ENCODE measurements at regions not wholly inside any gene's neighbourhood (a gene's known extent, or its start where the extent isn't known, plus 50 kb on each side); places are given as distances from the start of the nearest gene placed in this dataset.

DNA sequence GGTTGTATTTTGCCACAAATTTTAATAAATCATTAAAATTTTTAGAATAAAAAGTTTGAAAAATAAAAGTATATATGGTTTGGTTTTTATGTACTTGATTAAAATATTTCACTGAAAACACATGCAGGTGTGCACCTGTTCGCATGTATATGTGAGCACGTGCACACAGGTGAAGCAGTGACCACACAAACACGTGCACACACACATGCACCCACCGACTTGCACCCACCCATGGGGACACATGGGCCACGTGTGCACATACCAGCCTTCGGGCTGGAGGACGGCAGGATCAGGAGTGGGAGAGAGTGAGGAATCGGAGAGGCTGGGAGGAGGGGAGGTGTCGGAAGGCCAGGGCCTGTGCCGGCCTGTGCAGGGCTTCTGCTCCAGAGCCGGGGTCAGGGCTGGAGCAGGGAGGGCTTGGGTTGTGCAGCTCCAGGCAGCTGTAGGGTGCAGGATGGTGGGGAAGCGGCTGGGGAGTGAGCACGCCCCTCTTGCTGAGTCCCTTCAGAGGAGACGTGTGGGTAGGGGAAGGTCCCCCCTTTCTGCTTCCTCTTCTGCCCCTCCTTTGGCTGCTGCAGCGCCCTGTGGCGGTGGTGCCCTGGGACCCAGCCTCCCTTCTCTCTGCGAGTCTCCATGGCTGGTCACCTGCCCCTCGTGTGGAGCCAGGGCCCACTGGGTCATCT, 106.9 kb upstream of the HDAC4 start:
- H3K9ac ChIP-seq (ENCODE audit: low read length): no peak overlapping the region
- H3K4me3 ChIP-seq (ENCODE audit: low read length): no peak overlapping the region
- no peaks in the 10 kb centered on the region for H3K4me1 ChIP-seq (ENCODE audit: control insufficient read depth, insufficient read depth, low read length)
- H3K27me3 ChIP-seq (ENCODE audit: control insufficient read depth, insufficient read depth, low read length): no peaks in the 10 kb centered on the region
- no peaks in the 10 kb centered on the region for H3K9me3 ChIP-seq (ENCODE audit: control insufficient read depth, low read length)
- H3K36me3 ChIP-seq (ENCODE audit: control insufficient read depth, insufficient read depth, low read length): no peaks in the 10 kb centered on the region

DNA sequence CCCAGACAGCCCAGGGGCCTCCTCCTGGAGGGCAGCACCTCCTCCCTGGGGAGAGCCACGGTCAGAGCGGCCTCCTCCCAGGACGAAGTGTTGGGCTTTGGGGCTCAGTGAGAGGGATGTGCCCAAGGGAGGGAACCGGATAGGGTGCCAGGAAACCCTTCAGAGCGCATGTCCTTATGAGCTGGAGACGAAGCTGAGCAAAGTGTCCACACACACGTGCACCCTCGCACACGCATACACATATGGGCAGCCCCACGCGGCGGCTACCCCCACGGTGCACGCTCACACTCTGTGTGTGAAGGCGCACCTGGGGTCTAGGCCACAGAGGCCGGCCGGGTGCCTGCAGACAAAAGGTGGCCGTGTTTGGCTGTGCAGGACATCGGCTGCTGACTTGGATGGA, 106.1 kb upstream of the HDAC4 start:
- Histone ChIP-seq H3K36me3 (ENCODE audit: control insufficient read depth, insufficient read depth, low read length) (no peaks in the 10 kb centered on the region), H3K4me3 (ENCODE audit: low read length) (no peak overlapping the region), H3K9ac (ENCODE audit: low read length) (no peak overlapping the region), H3K4me1 (ENCODE audit: control insufficient read depth, insufficient read depth, low read length) (no peaks in the 10 kb centered on the region), H3K9me3 (ENCODE audit: control insufficient read depth, low read length) (no peaks in the 10 kb centered on the region), H3K27me3 (ENCODE audit: control insufficient read depth, insufficient read depth, low read length) (no peaks in the 10 kb centered on the region)

- H3K36me3 ChIP-seq (ENCODE audit: control insufficient read depth, insufficient read depth, low read length): no peaks in the 10 kb centered on the region
- no peak overlapping the region for H3K4me3 ChIP-seq (ENCODE audit: low read length)
- no peaks in the 10 kb centered on the region for H3K4me1 ChIP-seq (ENCODE audit: control insufficient read depth, insufficient read depth, low read length)
- no peak overlapping the region for H3K9ac ChIP-seq (ENCODE audit: low read length)
- no peaks in the 10 kb centered on the region for H3K9me3 ChIP-seq (ENCODE audit: control insufficient read depth, low read length)
- H3K27me3 ChIP-seq (ENCODE audit: control insufficient read depth, insufficient read depth, low read length): no peaks in the 10 kb centered on the region
These were observed 105.5 kb upstream of the HDAC4 start for GRCh38 chr2:239506101-239506857.

DNA sequence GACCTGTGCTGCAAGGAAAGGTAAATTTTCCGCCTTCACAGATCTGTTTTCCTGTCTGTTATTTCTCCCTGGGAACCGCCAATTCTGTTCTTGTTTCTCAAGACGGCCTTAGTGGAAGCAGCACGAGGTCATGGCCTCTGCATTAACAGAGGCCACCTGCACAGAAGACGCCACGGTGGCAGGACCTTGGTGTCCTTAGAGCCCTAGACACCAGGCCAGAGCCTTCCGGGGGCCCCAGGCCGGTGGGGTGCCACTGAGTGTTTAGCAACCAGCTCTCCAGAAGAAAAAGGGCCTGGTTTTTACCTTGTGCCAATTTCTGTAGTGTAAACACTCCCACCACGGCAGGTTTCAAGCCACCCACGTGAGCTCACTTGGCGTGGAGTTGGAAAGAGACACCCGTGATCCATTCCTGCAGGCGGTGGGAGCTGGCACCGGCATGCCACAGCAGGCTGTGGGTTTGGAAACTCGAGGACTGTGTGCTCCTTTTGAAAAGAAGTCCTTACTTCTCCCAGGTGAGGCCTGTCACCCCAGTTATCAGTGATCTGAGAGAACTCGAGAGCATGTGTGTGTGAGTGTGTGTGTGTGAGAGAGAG, 103.9 kb upstream of the HDAC4 start:
- no peak overlapping the region for H3K4me3 ChIP-seq (ENCODE audit: low read length)
- H3K4me1 ChIP-seq (ENCODE audit: control insufficient read depth, insufficient read depth, low read length): peaks cover under 1% of the 10 kb centered on the region
- no peaks in the 10 kb centered on the region for H3K9me3 ChIP-seq (ENCODE audit: control insufficient read depth, low read length)
- H3K36me3 ChIP-seq (ENCODE audit: control insufficient read depth, insufficient read depth, low read length): no peaks in the 10 kb centered on the region
- H3K27me3 ChIP-seq (ENCODE audit: control insufficient read depth, insufficient read depth, low read length): no peaks in the 10 kb centered on the region
- H3K9ac ChIP-seq (ENCODE audit: low read length): no peak overlapping the region

GRCh38 chr2:239502430-239503186, 101.8 kb upstream of the HDAC4 start:
- Histone ChIP-seq H3K9ac (ENCODE audit: low read length) (no peak overlapping the region), H3K4me1 (ENCODE audit: control insufficient read depth, insufficient read depth, low read length) (peaks cover 3% of the 10 kb centered on the region), H3K36me3 (ENCODE audit: control insufficient read depth, insufficient read depth, low read length) (no peaks in the 10 kb centered on the region), H3K4me3 (ENCODE audit: low read length) (no peak overlapping the region), H3K27me3 (ENCODE audit: control insufficient read depth, insufficient read depth, low read length) (no peaks in the 10 kb centered on the region), H3K9me3 (ENCODE audit: control insufficient read depth, low read length) (no peaks in the 10 kb centered on the region)

DNA sequence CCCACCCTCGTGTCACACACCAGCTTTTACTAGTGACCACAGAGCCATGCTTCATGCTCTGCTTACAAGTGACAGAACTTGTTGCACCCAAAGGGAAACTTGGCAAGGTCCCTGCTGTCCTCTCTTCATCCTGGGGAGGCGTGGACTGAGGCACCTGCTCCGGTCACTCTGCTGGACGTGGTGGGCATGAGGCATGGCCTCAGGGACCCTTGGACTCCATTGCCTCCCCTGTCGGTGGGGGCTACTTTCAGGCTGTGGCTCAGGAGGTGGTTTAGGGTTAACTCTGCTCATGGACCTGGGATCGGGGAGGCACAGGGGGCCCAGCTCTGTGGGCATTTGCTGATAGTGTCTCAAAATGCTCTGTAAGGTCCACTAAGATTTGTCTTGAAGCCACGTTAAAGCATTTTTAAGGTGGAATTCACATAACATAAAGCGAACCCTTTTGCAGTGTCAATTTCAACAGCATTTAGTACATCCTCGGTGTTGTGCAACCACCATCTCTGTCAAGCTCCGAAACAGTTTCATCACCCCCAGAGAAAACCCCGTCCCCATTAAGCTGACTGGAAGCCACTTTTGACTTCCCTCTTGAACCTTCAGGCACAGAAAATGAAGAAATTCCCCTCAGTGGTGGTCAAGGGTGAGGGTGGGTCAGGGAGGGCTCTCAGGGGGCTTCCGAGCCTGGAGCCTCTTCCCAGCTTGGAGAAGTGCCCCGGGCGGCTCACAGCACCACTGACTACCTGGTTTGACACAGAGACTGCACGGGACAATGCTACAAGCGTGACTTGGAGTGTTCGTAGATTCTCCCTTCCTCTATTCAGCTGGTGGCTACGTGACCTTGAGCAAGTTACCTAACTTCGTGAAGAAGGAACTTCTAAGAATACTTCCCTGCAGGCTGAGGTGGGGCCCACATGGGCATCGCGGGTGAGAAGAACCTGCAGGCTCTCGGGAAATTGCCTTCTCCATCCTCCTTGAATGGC, 100.0 kb upstream of the HDAC4 start:
- Histone ChIP-seq H3K4me3 (ENCODE audit: low read length) (no peak overlapping the region), H3K27me3 (ENCODE audit: control insufficient read depth, insufficient read depth, low read length) (no peaks in the 10 kb centered on the region), H3K4me1 (ENCODE audit: control insufficient read depth, insufficient read depth, low read length) (peaks cover 3% of the 10 kb centered on the region), H3K9ac (ENCODE audit: low read length) (no peak overlapping the region), H3K36me3 (ENCODE audit: control insufficient read depth, insufficient read depth, low read length) (no peaks in the 10 kb centered on the region), H3K9me3 (ENCODE audit: control insufficient read depth, low read length) (no peaks in the 10 kb centered on the region)

DNA sequence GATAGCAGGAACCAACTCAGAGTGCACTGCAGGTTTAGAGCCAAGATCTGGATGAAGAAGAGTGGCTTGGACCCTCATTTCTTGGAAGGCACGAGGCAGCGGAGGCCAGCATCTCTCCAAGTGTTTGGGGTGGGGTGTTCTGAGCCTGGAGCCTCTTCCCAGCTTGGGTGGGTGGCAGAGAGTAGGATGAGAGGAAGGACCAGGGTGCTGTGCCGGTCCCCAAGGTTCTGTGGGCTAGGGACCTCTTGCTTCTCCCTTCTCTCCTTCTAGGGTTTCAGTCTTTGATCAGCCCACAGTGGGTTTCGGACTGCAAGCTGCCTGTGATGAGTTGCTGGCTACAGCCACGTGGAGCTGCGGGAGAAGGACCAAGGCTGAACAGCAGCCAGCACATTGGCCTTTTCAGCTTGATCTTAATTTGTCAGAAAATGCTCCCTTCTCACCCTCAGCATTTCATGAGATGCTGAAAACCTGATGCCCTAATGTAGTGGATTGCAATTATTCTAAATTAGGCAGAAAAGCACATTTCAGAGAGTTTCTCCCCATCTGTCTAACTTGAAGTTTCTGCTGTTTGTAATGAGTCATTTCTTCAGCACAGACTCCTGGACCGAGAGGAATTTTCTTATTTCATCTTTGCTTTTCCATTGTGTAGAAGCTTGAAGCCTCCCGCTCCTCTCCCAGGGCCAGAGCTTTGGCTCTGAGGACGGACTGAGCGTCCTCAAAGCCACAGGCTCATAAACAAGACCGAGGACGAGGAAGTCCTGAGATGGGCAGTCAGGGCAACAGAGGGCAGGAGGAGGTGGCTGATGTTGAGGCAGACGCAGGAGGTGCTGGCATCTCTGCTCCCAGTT, 99.1 kb upstream of the HDAC4 start:
- peaks cover 3% of the 10 kb centered on the region for H3K4me1 ChIP-seq (ENCODE audit: control insufficient read depth, insufficient read depth, low read length)
- H3K9ac ChIP-seq (ENCODE audit: low read length): no peak overlapping the region
- no peak overlapping the region for H3K4me3 ChIP-seq (ENCODE audit: low read length)
- no peaks in the 10 kb centered on the region for H3K9me3 ChIP-seq (ENCODE audit: control insufficient read depth, low read length)
- no peaks in the 10 kb centered on the region for H3K27me3 ChIP-seq (ENCODE audit: control insufficient read depth, insufficient read depth, low read length)
- no peaks in the 10 kb centered on the region for H3K36me3 ChIP-seq (ENCODE audit: control insufficient read depth, insufficient read depth, low read length)

DNA sequence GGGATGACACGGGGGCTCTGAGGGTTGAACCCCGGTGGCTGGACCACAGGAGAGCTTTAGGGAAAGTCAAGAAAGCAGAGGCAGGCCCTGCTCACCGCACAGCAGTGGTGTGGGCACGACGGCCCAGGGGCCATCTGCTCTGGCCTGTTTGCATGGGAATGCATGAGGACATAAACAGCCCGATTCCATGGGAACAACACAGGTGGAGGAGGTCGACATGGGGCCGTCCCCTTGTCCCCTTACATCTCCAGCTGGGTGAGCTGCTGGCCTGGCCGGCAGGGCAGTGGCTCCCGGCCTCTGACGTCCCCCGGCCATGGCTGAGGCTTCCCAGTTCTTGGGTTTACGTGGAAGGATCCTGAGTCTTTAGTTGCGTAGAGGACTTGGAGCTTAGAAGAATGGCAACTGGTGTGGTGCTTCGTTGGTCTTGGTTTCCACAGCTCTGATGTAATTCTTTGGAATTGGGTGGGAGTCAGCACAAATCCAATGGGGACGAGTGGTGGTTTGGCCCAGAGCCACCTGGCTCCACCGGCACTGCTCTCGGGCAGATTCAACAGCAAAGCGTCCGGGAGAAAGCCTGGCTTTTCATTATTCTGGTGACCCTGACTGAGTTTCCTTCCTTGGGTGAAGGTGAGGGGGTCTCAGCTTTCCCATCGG, 98.3 kb upstream of the HDAC4 start:
- Histone ChIP-seq H3K4me3 (ENCODE audit: low read length) (no peak overlapping the region), H3K4me1 (ENCODE audit: control insufficient read depth, insufficient read depth, low read length) (peaks cover 3% of the 10 kb centered on the region), H3K36me3 (ENCODE audit: control insufficient read depth, insufficient read depth, low read length) (no peaks in the 10 kb centered on the region), H3K27me3 (ENCODE audit: control insufficient read depth, insufficient read depth, low read length) (no peaks in the 10 kb centered on the region), H3K9ac (ENCODE audit: low read length) (no peak overlapping the region), H3K9me3 (ENCODE audit: control insufficient read depth, low read length) (no peaks in the 10 kb centered on the region)

DNA sequence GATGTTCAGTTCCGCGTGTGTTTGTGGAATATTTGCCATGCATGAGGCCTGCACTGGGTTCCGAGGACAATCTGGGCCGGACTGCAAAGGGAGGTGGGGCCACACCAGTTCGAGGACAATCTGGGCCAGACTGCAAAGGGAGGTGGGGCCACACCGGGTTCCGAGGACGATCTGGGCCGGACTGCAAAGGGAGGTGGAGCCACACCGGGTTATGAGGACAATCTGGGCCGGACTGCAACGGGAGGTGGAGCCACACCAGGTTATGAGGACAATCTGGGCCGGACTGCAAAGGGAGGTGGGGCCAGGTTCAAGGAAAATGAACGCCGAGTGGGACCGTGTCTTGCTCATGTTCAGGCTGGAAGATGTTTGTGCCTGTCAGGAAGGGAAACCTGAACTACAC, 97.8 kb upstream of the HDAC4 start:
- Histone ChIP-seq H3K9me3 (ENCODE audit: control insufficient read depth, low read length) (no peaks in the 10 kb centered on the region), H3K36me3 (ENCODE audit: control insufficient read depth, insufficient read depth, low read length) (no peaks in the 10 kb centered on the region), H3K9ac (ENCODE audit: low read length) (no peak overlapping the region), H3K27me3 (ENCODE audit: control insufficient read depth, insufficient read depth, low read length) (no peaks in the 10 kb centered on the region), H3K4me3 (ENCODE audit: low read length) (no peak overlapping the region), H3K4me1 (ENCODE audit: control insufficient read depth, insufficient read depth, low read length) (peaks cover 3% of the 10 kb centered on the region)

- Histone ChIP-seq H3K9ac (ENCODE audit: low read length) (no peak overlapping the region), H3K36me3 (ENCODE audit: control insufficient read depth, insufficient read depth, low read length) (no peaks in the 10 kb centered on the region), H3K9me3 (ENCODE audit: control insufficient read depth, low read length) (no peaks in the 10 kb centered on the region), H3K4me1 (ENCODE audit: control insufficient read depth, insufficient read depth, low read length) (peaks cover 3% of the 10 kb centered on the region), H3K4me3 (ENCODE audit: low read length) (no peak overlapping the region), H3K27me3 (ENCODE audit: control insufficient read depth, insufficient read depth, low read length) (no peaks in the 10 kb centered on the region)
These were observed 95.9 kb upstream of the HDAC4 start for GRCh38 chr2:239496700-239497099.
